HL-60 (cell line): ENCODE measurements at regions not wholly inside any gene's neighbourhood (a gene's known extent, or its start where the extent isn't known, plus 50 kb on each side); places are given as distances from the start of the nearest gene placed in this dataset.

Experiments used
- DNase-seq, 2 experiments: peaks; one replicate each; pipeline ENCODE4 v3.0.0-alpha.2; 2010 to 2020; ENCODE audit warnings: low read depth in 1 of 2, low spot score in 1 of 2
- H3K27ac ChIP-seq: fragments of 250-450 bp; sonication (Bioruptor Pico); replicated peaks from 2 replicates; pipeline ENCODE4 v1.5.1; 2020; ENCODE audit warnings: mild to moderate bottlenecking, moderate library complexity
- H3K27me3 ChIP-seq: fragments of 250-450 bp; sonication (Bioruptor Pico); 2 replicates; pipeline ENCODE4 v1.5.1; 2021; ENCODE audit warnings: mild to moderate bottlenecking, moderate library complexity; ENCODE audit not compliant: insufficient read depth, poor library complexity, severe bottlenecking
- H3K4me3 ChIP-seq: replicated peaks from 2 replicates; pipeline ENCODE4 v1.5.1; 2011; ENCODE audit warnings: mild to moderate bottlenecking, control low read depth, low read length; ENCODE audit not compliant: insufficient read depth
- CTCF ChIP-seq: IDR thresholded peaks from one replicate; pipeline ENCODE4 v1.5.1; 2011; ENCODE audit warnings: low read length, control low read depth, inconsistent platforms; ENCODE audit not compliant: insufficient read depth
- GABPA ChIP-seq: IDR thresholded peaks from 2 replicates; pipeline ENCODE4 v1.6.1; 2012; ENCODE audit warnings: low read depth
- POLR2AphosphoS5 ChIP-seq: IDR thresholded peaks from 2 replicates; pipeline ENCODE4 v1.6.1; 2012; ENCODE audit warnings: low read depth
- REST ChIP-seq: IDR thresholded peaks from 2 replicates; pipeline ENCODE4 v1.6.1; 2012; ENCODE audit warnings: low read depth; ENCODE audit not compliant: insufficient replicate concordance
- SPI1 ChIP-seq: IDR thresholded peaks from 2 replicates; pipeline ENCODE4 v1.6.1; 2012; ENCODE audit warnings: low read depth, mild to moderate bottlenecking, borderline replicate concordance

- no peaks in the 10 kb centered on the region for H3K27me3 ChIP-seq
- H3K4me3 ChIP-seq: no peak overlapping the region
- TF ChIP-seq REST: no peak
Observed at GRCh38 chr3:166390303-166390702, 553.1 kb upstream of the BCHE start.

GRCh38 chr3:166388321-166388720 is 551.1 kb upstream of the BCHE start:
- DNase-seq: no peak
- Histone ChIP-seq H3K27me3 (no peaks in the 10 kb centered on the region), H3K4me3 (no peak overlapping the region), H3K27ac (no peak overlapping the region)
- TF ChIP-seq REST (no peak), POLR2AphosphoS5 (no peak), GABPA (no peak), CTCF (no peak), SPI1 (no peak)

More at GRCh38 chr3:166390303-166390702, 553.1 kb upstream of the BCHE start:
- H3K27ac ChIP-seq: no peak overlapping the region
- no peak for DNase-seq

GRCh38 chr3:166372571-166373106 is 535.4 kb upstream of the BCHE start:
- no peak for TF ChIP-seq REST
- TF ChIP-seq POLR2AphosphoS5: no peak
- no peak for TF ChIP-seq CTCF
- no peak for TF ChIP-seq GABPA
- no peak for TF ChIP-seq SPI1
- no peak overlapping the region for H3K4me3 ChIP-seq
- no peak for DNase-seq
- no peak overlapping the region for H3K27ac ChIP-seq
- no peaks in the 10 kb centered on the region for H3K27me3 ChIP-seq

GRCh38 chr3:166367947-166368533 is 530.8 kb upstream of the BCHE start:
- H3K27me3 ChIP-seq: no peaks in the 10 kb centered on the region
- TF ChIP-seq CTCF (no peak), GABPA (no peak), REST (no peak), POLR2AphosphoS5 (no peak), SPI1 (no peak)
- peak in 1 of 2 experiments; percentile 2 for DNase-seq
- no peak overlapping the region for H3K4me3 ChIP-seq
- no peak overlapping the region for H3K27ac ChIP-seq
